Endodermal cell (in vitro differentiated cells): ENCODE measurements at regions not wholly inside any gene's neighbourhood (a gene's known extent, or its start where the extent isn't known, plus 50 kb on each side); places are given as distances from the start of the nearest gene placed in this dataset.

ENCODE experiments used
- DNase-seq: peaks from one replicate; pipeline ENCODE4 v3.0.0-alpha.2; 2017
- H3K27ac ChIP-seq: 2 replicates; pipeline ENCODE4 v1.5.1; 2013; ENCODE audit warnings: mild to moderate bottlenecking, low read depth, low read length, moderate library complexity
- H3K27me3 ChIP-seq: 2 replicates; pipeline ENCODE4 v1.6.1; 2013; ENCODE audit warnings: mild to moderate bottlenecking, low read length, moderate library complexity; ENCODE audit not compliant: insufficient read depth, control insufficient read depth, poor library complexity, severe bottlenecking
- H3K36me3 ChIP-seq: 2 replicates; pipeline ENCODE4 v1.7.0; 2013; ENCODE audit warnings: mild to moderate bottlenecking, low read length, moderate library complexity; ENCODE audit not compliant: control insufficient read depth, insufficient read depth
- H3K4me1 ChIP-seq: one replicate; pipeline ENCODE4 v1.7.0; 2013; ENCODE audit warnings: low read length; ENCODE audit not compliant: control insufficient read depth, insufficient read depth
- H3K4me3 ChIP-seq: 2 replicates; pipeline ENCODE4 v1.5.1; 2013; ENCODE audit warnings: mild to moderate bottlenecking, low read length, moderate library complexity
- H3K9ac ChIP-seq: 2 replicates; pipeline ENCODE4 v1.6.1; 2013; ENCODE audit warnings: mild to moderate bottlenecking, low read length, moderate library complexity; ENCODE audit not compliant: poor library complexity, severe bottlenecking; ENCODE audit errors: extremely low read depth
- H3K9me3 ChIP-seq: 2 replicates; pipeline ENCODE4 v1.6.1; 2013; ENCODE audit warnings: mild to moderate bottlenecking, low read length, moderate library complexity; ENCODE audit not compliant: control insufficient read depth
- H3K27ac Mint-ChIP-seq: 2 replicates; pipeline ENCODE4 v1.8.0; 2020; ENCODE audit warnings: mixed read lengths
- H3K27me3 Mint-ChIP-seq: 2 replicates; pipeline ENCODE4 v1.8.0; 2021; ENCODE audit warnings: mild to moderate bottlenecking, mixed read lengths; ENCODE audit not compliant: insufficient read depth
- H3K36me3 Mint-ChIP-seq: 2 replicates; pipeline ENCODE4 v1.8.0; 2020; ENCODE audit warnings: low read depth, mixed read lengths
- H3K4me1 Mint-ChIP-seq: 2 replicates; pipeline ENCODE4 v1.8.0; 2020; ENCODE audit warnings: mixed read lengths
- H3K4me3 Mint-ChIP-seq: 2 replicates; pipeline ENCODE4 v1.8.0; 2020; ENCODE audit warnings: mild to moderate bottlenecking, moderate library complexity, mixed read lengths
- H3K9me3 Mint-ChIP-seq: 2 replicates; pipeline ENCODE4 v1.8.0; 2020; ENCODE audit warnings: mild to moderate bottlenecking, mixed read lengths
- WGBS, 2 experiments: methylation state at CpG; one replicate each; pipeline versions ENCODE4 v1.1.5 to v1.1.7; 2013; ENCODE audit warnings: missing lambda C conversion rate in 2 of 2, mixed read lengths in 1 of 2; ENCODE audit not compliant: insufficient coverage in 1 of 2, insufficient read length in 1 of 2; 5-methylcytosine and 5-hydroxymethylcytosine counted together
- TF ChIP-seq, protein P1 (sequence below): fragments of 200-600 bp; sonication (generic); conservative IDR thresholded peaks from 2 replicates; pipeline ENCODE4 v1.5.0; 2021; ENCODE audit warnings: antibody characterized with exemption, mild to moderate bottlenecking

DNA sequence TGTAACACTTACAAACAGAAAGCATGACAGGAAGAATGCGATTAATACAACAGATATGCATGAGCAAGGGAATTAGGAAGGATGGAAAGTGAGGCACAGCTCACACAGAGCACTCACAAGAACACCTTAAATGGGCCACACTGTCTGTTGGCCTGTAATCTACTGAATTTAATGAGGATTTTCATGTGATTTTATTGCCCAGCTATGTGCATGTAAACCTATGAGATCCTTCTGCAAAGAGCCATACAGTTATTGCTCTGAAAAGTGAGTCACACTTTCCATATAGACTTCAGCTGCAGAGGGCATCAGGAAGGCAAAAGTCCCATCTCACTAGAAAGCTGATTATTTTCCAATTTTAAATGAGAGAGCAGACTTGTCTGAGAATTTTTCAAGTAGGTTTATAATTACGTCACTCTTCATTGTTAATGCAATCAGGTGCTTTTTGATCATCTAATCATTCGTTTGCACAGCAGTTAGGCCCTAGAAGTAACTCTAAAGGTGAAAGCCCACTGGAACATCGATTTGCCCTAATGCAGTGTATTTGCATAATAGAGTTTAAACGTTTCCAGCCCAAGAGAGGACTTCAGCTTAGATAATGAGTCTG lies 832.7 kb upstream of the INTU start:
- no peaks in the 10 kb centered on the region for H3K9me3 ChIP-seq
- H3K27me3 Mint-ChIP-seq, result no peaks in the 10 kb centered on the region
- H3K9ac ChIP-seq, result no peak overlapping the region
- H3K4me3 ChIP-seq, result no peak overlapping the region
- H3K36me3 ChIP-seq, result no peaks in the 10 kb centered on the region
- no peaks in the 10 kb centered on the region for H3K36me3 Mint-ChIP-seq
- no peak for DNase-seq
- H3K4me3 Mint-ChIP-seq, result no peak overlapping the region
- TF ChIP-seq, protein P1, sequence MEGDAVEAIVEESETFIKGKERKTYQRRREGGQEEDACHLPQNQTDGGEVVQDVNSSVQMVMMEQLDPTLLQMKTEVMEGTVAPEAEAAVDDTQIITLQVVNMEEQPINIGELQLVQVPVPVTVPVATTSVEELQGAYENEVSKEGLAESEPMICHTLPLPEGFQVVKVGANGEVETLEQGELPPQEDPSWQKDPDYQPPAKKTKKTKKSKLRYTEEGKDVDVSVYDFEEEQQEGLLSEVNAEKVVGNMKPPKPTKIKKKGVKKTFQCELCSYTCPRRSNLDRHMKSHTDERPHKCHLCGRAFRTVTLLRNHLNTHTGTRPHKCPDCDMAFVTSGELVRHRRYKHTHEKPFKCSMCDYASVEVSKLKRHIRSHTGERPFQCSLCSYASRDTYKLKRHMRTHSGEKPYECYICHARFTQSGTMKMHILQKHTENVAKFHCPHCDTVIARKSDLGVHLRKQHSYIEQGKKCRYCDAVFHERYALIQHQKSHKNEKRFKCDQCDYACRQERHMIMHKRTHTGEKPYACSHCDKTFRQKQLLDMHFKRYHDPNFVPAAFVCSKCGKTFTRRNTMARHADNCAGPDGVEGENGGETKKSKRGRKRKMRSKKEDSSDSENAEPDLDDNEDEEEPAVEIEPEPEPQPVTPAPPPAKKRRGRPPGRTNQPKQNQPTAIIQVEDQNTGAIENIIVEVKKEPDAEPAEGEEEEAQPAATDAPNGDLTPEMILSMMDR, result no peak
- no peaks in the 10 kb centered on the region for H3K9me3 Mint-ChIP-seq
- WGBS, 2 experiments, result 81 to 90% methylated on average over 5 of the region's 5 CpGs
- H3K4me1 Mint-ChIP-seq, result peaks cover 10% of the 10 kb centered on the region
- H3K4me1 ChIP-seq, result no peaks in the 10 kb centered on the region
- no peak overlapping the region for H3K27ac Mint-ChIP-seq
- no peak overlapping the region for H3K27ac ChIP-seq
- no peaks in the 10 kb centered on the region for H3K27me3 ChIP-seq

- no peak overlapping the region for H3K27ac Mint-ChIP-seq
- H3K9me3 Mint-ChIP-seq, result no peaks in the 10 kb centered on the region
Observed at GRCh38 chr4:126800575-126801141, 832.1 kb upstream of the INTU start.

DNA sequence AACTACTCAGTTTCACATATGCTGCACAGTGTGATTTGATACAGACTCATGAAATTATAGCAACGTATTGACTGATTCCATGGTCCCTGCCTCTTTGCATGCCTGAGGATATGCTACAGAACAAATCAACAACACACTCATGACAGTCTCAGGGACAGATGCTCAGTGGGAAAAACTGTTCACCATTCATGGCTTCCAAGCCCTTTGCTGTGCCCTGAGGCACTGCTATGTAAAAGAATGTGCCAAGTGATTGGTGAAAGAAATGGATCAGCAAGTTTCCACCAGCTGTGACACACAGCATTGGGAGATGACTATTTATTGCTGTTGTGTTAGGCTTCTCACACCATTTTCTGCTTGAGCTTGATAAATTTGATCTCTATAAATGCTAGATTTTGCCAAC lies 825.6 kb upstream of the INTU start:
- H3K27me3 Mint-ChIP-seq, result no peaks in the 10 kb centered on the region
- TF ChIP-seq, protein P1, result no peak
- no peak overlapping the region for H3K4me3 Mint-ChIP-seq
- H3K9me3 Mint-ChIP-seq, result no peaks in the 10 kb centered on the region
- no peaks in the 10 kb centered on the region for H3K36me3 Mint-ChIP-seq
- Histone ChIP-seq H3K4me3 (no peak overlapping the region), H3K27ac (no peak overlapping the region), H3K36me3 (no peaks in the 10 kb centered on the region), H3K9me3 (no peaks in the 10 kb centered on the region), H3K4me1 (no peaks in the 10 kb centered on the region), H3K27me3 (no peaks in the 10 kb centered on the region), H3K9ac (no peak overlapping the region)
- peak; percentile 36 for DNase-seq
- 50 to 87% methylated on average over 1 of the region's 1 CpG for WGBS, 2 experiments
- no peak overlapping the region for H3K27ac Mint-ChIP-seq
- no peaks in the 10 kb centered on the region for H3K4me1 Mint-ChIP-seq

More at GRCh38 chr4:126800575-126801141, 832.1 kb upstream of the INTU start:
- 70% methylated on average over 1 of the region's 3 CpGs; no CpG with 5 or more reads in 1 of the 2 experiments for WGBS, 2 experiments
- H3K4me1 Mint-ChIP-seq, result peaks cover 10% of the 10 kb centered on the region
- Histone ChIP-seq H3K4me1 (no peaks in the 10 kb centered on the region), H3K36me3 (no peaks in the 10 kb centered on the region), H3K27ac (no peak overlapping the region), H3K27me3 (no peaks in the 10 kb centered on the region), H3K4me3 (no peak overlapping the region), H3K9me3 (no peaks in the 10 kb centered on the region), H3K9ac (no peak overlapping the region)
- H3K27me3 Mint-ChIP-seq, result no peaks in the 10 kb centered on the region
- H3K36me3 Mint-ChIP-seq, result no peaks in the 10 kb centered on the region
- DNase-seq, result no peak
- no peak overlapping the region for H3K4me3 Mint-ChIP-seq
- TF ChIP-seq, protein P1, result no peak
